ENCODE measurements at regions not wholly inside any gene's neighbourhood (a gene's known extent, or its start where the extent isn't known, plus 50 kb on each side); places are given as distances from the start of the nearest gene placed in this dataset.

DNA sequence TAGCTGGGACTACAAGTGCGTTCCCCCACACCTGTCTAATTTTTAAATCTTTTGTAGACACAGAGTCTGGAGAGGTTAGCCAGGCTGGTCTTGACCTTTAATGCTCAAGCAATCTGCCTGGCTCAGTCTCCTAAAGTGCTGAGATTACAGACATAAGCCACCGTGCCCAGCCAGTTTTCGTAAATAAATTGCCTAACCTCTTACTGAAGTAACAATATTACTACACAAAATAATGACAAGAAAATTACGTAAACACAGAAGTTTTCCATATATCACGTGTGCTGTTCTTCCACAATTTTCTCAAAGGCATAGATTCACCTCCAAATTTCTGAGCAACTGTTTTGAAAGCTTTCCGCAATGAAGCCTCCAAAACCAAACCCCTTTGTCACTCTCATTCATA, 58.1 kb upstream of the PROK2 start:
- H3K9me3 ChIP-seq: no peaks in the 10 kb centered on the region
- H3K36me3 ChIP-seq: no peaks in the 10 kb centered on the region
- H3K4me3 ChIP-seq: no peak overlapping the region
- no peak for DNase-seq
- H3K27me3 ChIP-seq: no peaks in the 10 kb centered on the region

GRCh38 chr3:71838406-71838805, 53.5 kb upstream of the PROK2 start:
- no peak for DNase-seq
- no peaks in the 10 kb centered on the region for H3K36me3 ChIP-seq
- H3K27me3 ChIP-seq: no peaks in the 10 kb centered on the region
- H3K9me3 ChIP-seq: no peaks in the 10 kb centered on the region
- H3K4me3 ChIP-seq: no peak overlapping the region
